ENCODE measurements at regions not wholly inside any gene's neighbourhood (a gene's known extent, or its start where the extent isn't known, plus 50 kb on each side); places are given as distances from the start of the nearest gene placed in this dataset.

DNA sequence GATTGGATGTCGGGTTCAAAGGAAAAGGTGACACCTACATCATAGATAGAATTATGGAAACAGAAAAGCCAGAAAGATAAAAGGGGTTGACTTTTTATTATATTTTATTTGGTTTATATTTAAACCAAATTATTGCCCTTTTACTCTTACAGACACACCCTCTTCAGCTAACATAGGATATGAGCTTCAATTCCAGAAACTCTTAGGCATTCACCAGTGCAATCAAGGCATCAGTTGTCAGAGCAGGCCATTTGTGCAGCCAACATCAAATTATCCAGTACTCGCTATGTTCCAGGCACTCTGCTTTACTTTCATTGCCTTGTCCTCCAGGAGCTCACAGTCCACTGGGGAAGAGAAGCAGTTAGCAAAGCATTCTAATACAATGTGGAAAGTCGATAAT is 347.5 kb downstream of the TFEC start:
- H3K36me3 ChIP-seq (ENCODE audit: control insufficient read depth, insufficient read depth, low read length) = no peaks in the 10 kb centered on the region
- no peak for DNase-seq
- no peaks in the 10 kb centered on the region for H3K4me1 ChIP-seq (ENCODE audit: control insufficient read depth, insufficient read depth, low read length, poor library complexity, severe bottlenecking)
- H3K9me3 ChIP-seq (ENCODE audit: control insufficient read depth, low read length) = no peaks in the 10 kb centered on the region
- H3K4me3 ChIP-seq (ENCODE audit: insufficient read depth, low read depth, low read length, poor library complexity, severe bottlenecking) = no peak overlapping the region
- H3K27me3 ChIP-seq (replicated peaks; ENCODE audit: control insufficient read depth, insufficient read depth, low read length, poor library complexity, severe bottlenecking) = no peaks in the 10 kb centered on the region
- no peak overlapping the region for H3K27ac ChIP-seq (ENCODE audit: insufficient read depth, low read length, poor library complexity, severe bottlenecking)

DNA sequence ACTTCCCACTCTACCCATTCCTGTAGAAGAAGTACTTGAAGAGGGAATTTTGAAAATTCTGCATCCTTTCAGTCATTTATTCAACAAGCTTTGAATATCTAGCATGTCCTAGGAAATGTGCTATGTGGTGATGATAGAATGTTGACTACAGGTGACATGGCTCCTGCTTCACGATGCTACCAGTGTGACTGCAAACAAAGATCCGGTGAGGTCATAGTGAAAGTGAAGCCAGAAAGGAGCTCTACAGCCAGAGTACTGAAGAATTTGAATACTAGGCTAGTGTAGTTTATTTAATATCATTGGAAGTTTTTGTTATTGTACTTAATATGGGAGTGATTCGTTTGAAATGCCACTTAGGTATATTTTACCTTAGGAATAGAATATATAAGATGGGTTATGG is 348.1 kb downstream of the TFEC start:
- H3K27me3 ChIP-seq (replicated peaks; ENCODE audit: control insufficient read depth, insufficient read depth, low read length, poor library complexity, severe bottlenecking) = no peaks in the 10 kb centered on the region
- no peaks in the 10 kb centered on the region for H3K4me1 ChIP-seq (ENCODE audit: control insufficient read depth, insufficient read depth, low read length, poor library complexity, severe bottlenecking)
- no peaks in the 10 kb centered on the region for H3K36me3 ChIP-seq (ENCODE audit: control insufficient read depth, insufficient read depth, low read length)
- no peak for DNase-seq
- H3K9me3 ChIP-seq (ENCODE audit: control insufficient read depth, low read length) = no peaks in the 10 kb centered on the region
- no peak overlapping the region for H3K4me3 ChIP-seq (ENCODE audit: insufficient read depth, low read depth, low read length, poor library complexity, severe bottlenecking)
- H3K27ac ChIP-seq (ENCODE audit: insufficient read depth, low read length, poor library complexity, severe bottlenecking) = no peak overlapping the region

DNA sequence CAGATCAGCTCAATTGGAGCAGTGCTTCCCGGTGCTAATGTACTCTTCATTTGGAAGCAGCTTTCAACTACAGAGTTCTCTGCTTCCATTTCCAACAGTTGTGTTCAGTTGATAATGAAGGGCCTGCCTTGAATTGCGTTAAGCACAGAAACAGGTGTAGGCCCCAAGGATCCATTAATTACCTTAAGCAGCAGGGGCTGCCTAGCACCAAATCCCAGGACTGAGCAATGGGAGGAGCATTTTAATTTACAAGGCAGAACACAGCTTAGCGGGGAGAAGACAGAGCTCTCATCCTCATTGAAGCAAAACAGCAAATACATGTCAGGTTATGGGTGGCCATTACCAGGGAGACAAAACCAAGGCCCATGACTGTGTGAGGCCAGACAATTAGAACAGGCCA is 349.6 kb downstream of the TFEC start:
- no peaks in the 10 kb centered on the region for H3K36me3 ChIP-seq (ENCODE audit: control insufficient read depth, insufficient read depth, low read length)
- no peaks in the 10 kb centered on the region for H3K4me1 ChIP-seq (ENCODE audit: control insufficient read depth, insufficient read depth, low read length, poor library complexity, severe bottlenecking)
- H3K27ac ChIP-seq (ENCODE audit: insufficient read depth, low read length, poor library complexity, severe bottlenecking) = no peak overlapping the region
- no peaks in the 10 kb centered on the region for H3K9me3 ChIP-seq (ENCODE audit: control insufficient read depth, low read length)
- no peak for DNase-seq
- H3K27me3 ChIP-seq (replicated peaks; ENCODE audit: control insufficient read depth, insufficient read depth, low read length, poor library complexity, severe bottlenecking) = no peaks in the 10 kb centered on the region
- H3K4me3 ChIP-seq (ENCODE audit: insufficient read depth, low read depth, low read length, poor library complexity, severe bottlenecking) = no peak overlapping the region

DNA sequence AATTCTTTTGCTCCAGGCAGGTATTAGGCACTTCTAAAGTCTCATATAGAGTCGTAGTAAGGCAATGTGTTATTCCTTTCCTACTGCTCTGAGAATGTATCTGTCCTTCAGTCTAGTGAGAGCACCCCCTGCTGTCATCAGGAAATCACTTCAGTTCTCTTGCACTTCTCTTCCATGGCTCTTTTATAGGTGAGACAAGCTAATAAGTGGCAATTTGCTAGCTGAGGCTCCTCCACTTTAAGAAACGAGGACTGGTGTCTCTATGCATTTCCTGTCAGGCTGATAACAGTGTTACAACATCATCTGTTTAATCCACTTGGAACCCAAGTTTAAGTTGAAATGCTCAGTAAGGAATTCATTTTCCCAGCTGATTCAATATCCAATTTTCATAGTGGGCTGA is 350.6 kb downstream of the TFEC start:
- H3K9me3 ChIP-seq (ENCODE audit: control insufficient read depth, low read length) = no peaks in the 10 kb centered on the region
- DNase-seq = no peak
- no peaks in the 10 kb centered on the region for H3K27me3 ChIP-seq (replicated peaks; ENCODE audit: control insufficient read depth, insufficient read depth, low read length, poor library complexity, severe bottlenecking)
- no peaks in the 10 kb centered on the region for H3K36me3 ChIP-seq (ENCODE audit: control insufficient read depth, insufficient read depth, low read length)
- H3K4me1 ChIP-seq (ENCODE audit: control insufficient read depth, insufficient read depth, low read length, poor library complexity, severe bottlenecking) = no peaks in the 10 kb centered on the region
- H3K4me3 ChIP-seq (ENCODE audit: insufficient read depth, low read depth, low read length, poor library complexity, severe bottlenecking) = no peak overlapping the region
- H3K27ac ChIP-seq (ENCODE audit: insufficient read depth, low read length, poor library complexity, severe bottlenecking) = no peak overlapping the region

DNA sequence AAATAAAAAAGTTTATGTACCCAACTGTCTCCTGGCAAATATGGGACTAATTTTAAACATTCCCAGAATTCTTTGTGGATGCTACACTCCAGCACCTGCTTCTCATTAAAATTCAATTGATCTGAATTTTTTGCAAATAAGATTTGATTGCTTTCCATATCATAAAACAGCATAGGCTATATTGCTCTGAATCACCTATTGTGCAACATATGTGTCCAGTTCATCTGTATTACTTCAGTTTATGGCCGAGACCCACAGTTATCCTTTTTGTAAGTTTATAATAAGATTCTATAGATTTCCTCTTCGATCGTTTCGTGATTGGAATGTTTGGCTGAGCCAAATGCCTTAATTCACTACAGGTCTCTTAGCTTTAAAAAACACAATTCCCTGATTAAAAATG is 351.1 kb downstream of the TFEC start:
- no peak for DNase-seq
- H3K36me3 ChIP-seq (ENCODE audit: control insufficient read depth, insufficient read depth, low read length) = no peaks in the 10 kb centered on the region
- no peaks in the 10 kb centered on the region for H3K27me3 ChIP-seq (replicated peaks; ENCODE audit: control insufficient read depth, insufficient read depth, low read length, poor library complexity, severe bottlenecking)
- no peaks in the 10 kb centered on the region for H3K4me1 ChIP-seq (ENCODE audit: control insufficient read depth, insufficient read depth, low read length, poor library complexity, severe bottlenecking)
- H3K27ac ChIP-seq (ENCODE audit: insufficient read depth, low read length, poor library complexity, severe bottlenecking) = no peak overlapping the region
- H3K9me3 ChIP-seq (ENCODE audit: control insufficient read depth, low read length) = no peaks in the 10 kb centered on the region
- H3K4me3 ChIP-seq (ENCODE audit: insufficient read depth, low read depth, low read length, poor library complexity, severe bottlenecking) = no peak overlapping the region

DNA sequence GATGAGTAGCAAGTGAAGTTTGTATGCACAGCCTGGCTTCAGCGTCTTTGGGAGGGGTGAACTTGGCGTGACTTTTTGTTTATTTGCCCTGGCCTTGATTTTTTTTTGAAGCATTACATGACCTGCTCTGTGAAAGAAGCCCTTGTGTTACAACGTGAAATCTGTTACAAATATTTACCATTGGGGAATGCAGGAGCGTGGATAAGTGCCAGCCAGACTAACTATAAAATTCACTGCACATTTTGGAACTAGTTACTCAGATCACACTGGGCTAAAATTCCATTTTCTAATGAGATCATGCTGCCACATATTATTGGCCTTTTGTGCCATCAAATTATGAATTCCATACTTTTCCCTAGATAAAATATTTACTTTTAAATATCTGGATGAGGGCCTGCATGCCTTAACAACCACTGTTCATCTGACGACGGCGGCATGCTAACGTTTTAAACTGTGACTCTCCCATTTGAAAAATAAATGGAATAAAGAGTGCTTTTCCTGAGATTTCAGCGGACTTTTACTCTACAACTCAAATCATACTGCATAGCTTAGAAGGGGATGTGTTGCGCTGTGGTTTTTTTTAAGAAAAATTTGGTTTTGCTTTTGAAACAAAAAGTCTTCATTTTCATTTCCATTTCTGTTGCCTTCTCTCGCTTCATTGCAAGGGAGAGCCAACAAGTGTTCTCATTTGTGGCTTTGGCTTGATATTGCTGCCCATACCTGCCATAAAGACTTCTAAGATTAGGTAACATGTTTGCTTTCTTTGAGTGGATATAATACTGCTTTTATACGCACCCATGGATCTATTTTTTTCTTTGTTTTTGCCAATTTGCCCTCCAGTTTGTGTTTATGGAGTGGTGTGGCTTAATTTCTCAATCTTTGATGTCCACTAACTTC is 352.2 kb downstream of the TFEC start:
- no peak overlapping the region for H3K27ac ChIP-seq (ENCODE audit: insufficient read depth, low read length, poor library complexity, severe bottlenecking)
- H3K4me1 ChIP-seq (ENCODE audit: control insufficient read depth, insufficient read depth, low read length, poor library complexity, severe bottlenecking) = no peaks in the 10 kb centered on the region
- no peaks in the 10 kb centered on the region for H3K36me3 ChIP-seq (ENCODE audit: control insufficient read depth, insufficient read depth, low read length)
- no peaks in the 10 kb centered on the region for H3K9me3 ChIP-seq (ENCODE audit: control insufficient read depth, low read length)
- no peaks in the 10 kb centered on the region for H3K27me3 ChIP-seq (replicated peaks; ENCODE audit: control insufficient read depth, insufficient read depth, low read length, poor library complexity, severe bottlenecking)
- H3K4me3 ChIP-seq (ENCODE audit: insufficient read depth, low read depth, low read length, poor library complexity, severe bottlenecking) = no peak overlapping the region
- DNase-seq = no peak

DNA sequence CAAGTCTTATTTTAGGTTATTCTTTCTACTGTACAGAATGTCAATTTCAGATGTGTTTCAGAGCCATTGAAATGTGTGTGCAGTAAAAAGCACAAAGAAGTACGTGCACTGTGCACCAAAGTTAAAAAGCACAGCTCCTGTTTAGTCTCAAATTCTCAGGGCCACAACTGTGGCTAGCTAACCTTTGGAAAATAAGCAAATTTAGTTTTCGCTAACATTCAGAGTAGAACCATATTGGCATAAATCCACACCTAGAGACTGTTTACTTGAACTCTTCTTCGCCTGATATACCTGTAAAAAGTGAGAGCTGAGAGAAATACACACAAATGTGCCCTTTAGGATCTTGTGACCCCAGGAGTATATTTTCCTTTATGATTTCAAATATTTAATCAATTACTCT is 353.9 kb downstream of the TFEC start:
- no peaks in the 10 kb centered on the region for H3K9me3 ChIP-seq (ENCODE audit: control insufficient read depth, low read length)
- no peaks in the 10 kb centered on the region for H3K4me1 ChIP-seq (ENCODE audit: control insufficient read depth, insufficient read depth, low read length, poor library complexity, severe bottlenecking)
- H3K4me3 ChIP-seq (ENCODE audit: insufficient read depth, low read depth, low read length, poor library complexity, severe bottlenecking) = no peak overlapping the region
- no peaks in the 10 kb centered on the region for H3K27me3 ChIP-seq (replicated peaks; ENCODE audit: control insufficient read depth, insufficient read depth, low read length, poor library complexity, severe bottlenecking)
- H3K27ac ChIP-seq (ENCODE audit: insufficient read depth, low read length, poor library complexity, severe bottlenecking) = no peak overlapping the region
- H3K36me3 ChIP-seq (ENCODE audit: control insufficient read depth, insufficient read depth, low read length) = no peaks in the 10 kb centered on the region
- no peak for DNase-seq

DNA sequence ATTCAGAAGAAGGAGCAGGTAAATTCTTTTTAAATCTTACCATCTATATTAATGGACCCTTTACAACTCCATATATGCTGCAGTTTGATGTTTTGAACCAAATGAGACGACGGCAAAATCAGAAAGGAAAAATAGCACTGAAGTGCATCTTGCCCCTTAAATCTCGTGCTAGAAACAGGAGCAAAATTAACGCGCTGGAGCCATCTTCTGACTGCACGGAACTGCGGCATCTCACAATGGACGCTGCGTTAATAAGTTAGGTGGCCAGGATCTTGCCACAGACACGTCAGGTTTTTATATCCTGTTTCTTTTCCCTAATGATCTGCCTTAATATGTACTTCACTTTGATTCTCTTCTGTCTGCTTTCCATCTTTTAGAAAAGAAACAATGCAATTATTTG is 354.5 kb downstream of the TFEC start:
- Histone ChIP-seq H3K4me3 (ENCODE audit: insufficient read depth, low read depth, low read length, poor library complexity, severe bottlenecking) (no peak overlapping the region), H3K36me3 (ENCODE audit: control insufficient read depth, insufficient read depth, low read length) (no peaks in the 10 kb centered on the region), H3K9me3 (ENCODE audit: control insufficient read depth, low read length) (no peaks in the 10 kb centered on the region), H3K4me1 (ENCODE audit: control insufficient read depth, insufficient read depth, low read length, poor library complexity, severe bottlenecking) (no peaks in the 10 kb centered on the region), H3K27ac (ENCODE audit: insufficient read depth, low read length, poor library complexity, severe bottlenecking) (no peak overlapping the region), H3K27me3 (replicated peaks; ENCODE audit: control insufficient read depth, insufficient read depth, low read length, poor library complexity, severe bottlenecking) (no peaks in the 10 kb centered on the region)
- no peak for DNase-seq

DNA sequence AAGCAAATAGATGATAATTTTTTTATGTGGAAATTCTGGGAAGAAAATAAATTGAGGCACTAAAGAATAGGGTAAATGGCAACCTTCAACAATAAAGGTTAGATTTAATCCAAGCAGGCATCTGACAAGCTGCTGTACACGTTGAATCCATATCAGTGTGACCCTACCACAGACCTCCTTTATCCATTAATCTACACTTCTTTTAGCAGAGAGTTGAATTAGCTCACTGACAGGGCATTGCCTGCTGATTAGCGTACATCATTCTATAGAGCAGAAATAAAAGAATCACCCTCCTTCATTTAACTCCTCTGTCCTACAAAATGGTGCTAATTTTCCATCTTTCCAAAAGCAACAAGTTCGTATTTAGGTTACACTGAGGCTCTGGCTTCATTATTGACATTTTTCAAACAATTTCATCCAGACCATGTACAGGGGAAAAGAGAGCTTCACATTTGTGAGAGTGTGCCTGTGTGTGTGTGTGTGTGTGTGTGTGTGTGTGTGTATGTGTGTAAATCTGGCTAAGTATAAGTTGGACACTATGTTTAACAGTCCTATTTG is 356.0 kb downstream of the TFEC start:
- Histone ChIP-seq H3K27me3 (replicated peaks; ENCODE audit: control insufficient read depth, insufficient read depth, low read length, poor library complexity, severe bottlenecking) (no peaks in the 10 kb centered on the region), H3K4me3 (ENCODE audit: insufficient read depth, low read depth, low read length, poor library complexity, severe bottlenecking) (no peak overlapping the region), H3K27ac (ENCODE audit: insufficient read depth, low read length, poor library complexity, severe bottlenecking) (no peak overlapping the region), H3K9me3 (ENCODE audit: control insufficient read depth, low read length) (no peaks in the 10 kb centered on the region), H3K4me1 (ENCODE audit: control insufficient read depth, insufficient read depth, low read length, poor library complexity, severe bottlenecking) (no peaks in the 10 kb centered on the region), H3K36me3 (ENCODE audit: control insufficient read depth, insufficient read depth, low read length) (no peaks in the 10 kb centered on the region)
- no peak for DNase-seq

DNA sequence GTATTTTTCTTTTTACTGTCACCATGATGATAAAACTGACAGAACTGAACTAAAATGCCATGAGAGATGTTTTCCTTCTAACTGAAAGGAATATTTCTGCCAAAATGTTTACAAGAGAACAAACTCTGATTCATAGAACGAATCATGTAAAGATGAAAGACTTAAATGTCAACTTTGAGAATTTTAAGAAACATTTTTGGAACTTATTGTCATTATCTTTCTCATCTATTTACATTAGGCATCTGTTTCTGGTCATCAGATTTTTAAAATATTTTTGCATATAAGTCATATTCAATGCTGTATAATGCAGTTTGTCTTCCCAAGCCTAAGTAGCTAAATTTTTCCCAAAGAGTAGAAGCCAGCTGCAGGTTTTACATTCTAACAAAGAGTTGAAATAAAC is 358.5 kb downstream of the TFEC start:
- no peak for DNase-seq
- Histone ChIP-seq H3K4me3 (ENCODE audit: insufficient read depth, low read depth, low read length, poor library complexity, severe bottlenecking) (no peak overlapping the region), H3K27me3 (replicated peaks; ENCODE audit: control insufficient read depth, insufficient read depth, low read length, poor library complexity, severe bottlenecking) (no peaks in the 10 kb centered on the region)

More for the DNA sequence above, 358.5 kb downstream of the TFEC start:
- Histone ChIP-seq H3K27ac (ENCODE audit: insufficient read depth, low read length, poor library complexity, severe bottlenecking) (no peak overlapping the region), H3K4me1 (ENCODE audit: control insufficient read depth, insufficient read depth, low read length, poor library complexity, severe bottlenecking) (no peaks in the 10 kb centered on the region), H3K9me3 (ENCODE audit: control insufficient read depth, low read length) (no peaks in the 10 kb centered on the region), H3K36me3 (ENCODE audit: control insufficient read depth, insufficient read depth, low read length) (no peaks in the 10 kb centered on the region)
